ENCODE measurements at regions not wholly inside any gene's neighbourhood (a gene's known extent, or its start where the extent isn't known, plus 50 kb on each side); places are given as distances from the start of the nearest gene placed in this dataset.

GRCh38 chr5:8892926-8893325 lies 652.9 kb downstream of the SEMA5A start:
- H3K4me3 ChIP-seq (replicated peaks in 1 of 3; ENCODE audit: insufficient read depth in 1 of 3, low read depth in 1 of 3, low read length in 3 of 3): no peak overlapping the region
- dilution Hi-C loops (cut with MboI; ENCODE audit: extremely low pct_ligation_motif_present, low sequenced_read_pairs) (no loop called here), intact Hi-C loops (cut with micrococcal nuclease) (no loop called here)
- H3K27ac ChIP-seq (ENCODE audit: insufficient read depth, low read depth, low read length): no peak overlapping the region
- DNase-seq (ENCODE audit: low read depth, low spot score): no peak
- no TSS peak for BruUV-seq (replicated peaks)
- ChIA-PET POLR2A (no interaction called here), CTCF (no interaction called here)
- no peaks in the 10 kb centered on the region for H3K79me2 ChIP-seq (ENCODE audit: control insufficient read depth, insufficient read depth, low read length)
- no peak for TF ChIP-seq POLR2AphosphoS5 (IDR thresholded peaks at IDR 0.05; ENCODE audit: insufficient read depth, low read depth, low read length)
- no peak for TF ChIP-seq EZH2 (IDR thresholded peaks at IDR 0.05; ENCODE audit: borderline replicate concordance, low read depth, low read length, severe bottlenecking)
- TF ChIP-seq POLR2A (IDR thresholded peaks at IDR 0.05; ENCODE audit: low read depth, low read length): no peak
- no peak for TF ChIP-seq FOS (IDR thresholded peaks at IDR 0.05; ENCODE audit: borderline replicate concordance, insufficient read depth, low read length)
- TF ChIP-seq MYC (IDR thresholded peaks at IDR 0.05; ENCODE audit: low read depth, low read length): no peak
- no peak for TF ChIP-seq JUN (IDR thresholded peaks at IDR 0.05; ENCODE audit: borderline replicate concordance, insufficient read depth, insufficient read length, low read depth)
- TF ChIP-seq GATA2 (IDR thresholded peaks at IDR 0.05; ENCODE audit: insufficient read depth, insufficient read length, low read depth, low read length): no peak
- no peaks in the 10 kb centered on the region for H4K20me1 ChIP-seq (replicated peaks; ENCODE audit: control insufficient read depth, extremely low read depth, insufficient read depth, low read length)
- H3K9ac ChIP-seq (replicated peaks; ENCODE audit: extremely low read depth, insufficient read depth, low read length): no peak overlapping the region
- H3K36me3 ChIP-seq (ENCODE audit: control insufficient read depth in 2 of 2, extremely low read depth in 1 of 2, insufficient read depth in 2 of 2, low read length in 2 of 2): no peaks in the 10 kb centered on the region
- FAIRE-seq: no peak
- no peaks in the 10 kb centered on the region for H3K9me3 ChIP-seq (replicated peaks; ENCODE audit: control insufficient read depth, insufficient read depth, low read length)
- no peak overlapping the region for H3K4me2 ChIP-seq (ENCODE audit: insufficient read depth, low read length)
- no peaks in the 10 kb centered on the region for H3K9me1 ChIP-seq (replicated peaks; ENCODE audit: control insufficient read depth, extremely low read depth, insufficient read depth, low read length)
- H3K4me1 ChIP-seq (ENCODE audit: control insufficient read depth, extremely low read depth, insufficient read depth, low read length): no peaks in the 10 kb centered on the region
- no peaks in the 10 kb centered on the region for H3K27me3 ChIP-seq (ENCODE audit: control insufficient read depth in 2 of 2, insufficient read depth in 2 of 2, low read length in 2 of 2)
- H2AFZ ChIP-seq (ENCODE audit: low read depth, low read length): no peak overlapping the region

GRCh38 chr5:8894031-8894430 lies 651.8 kb downstream of the SEMA5A start:
- no peak overlapping the region for H3K4me2 ChIP-seq (ENCODE audit: insufficient read depth, low read length)
- intact Hi-C loops (cut with micrococcal nuclease) (no loop called here), dilution Hi-C loops (cut with MboI; ENCODE audit: extremely low pct_ligation_motif_present, low sequenced_read_pairs) (no loop called here)
- POLR2A ChIA-PET: no interaction called here
- no peaks in the 10 kb centered on the region for H3K4me1 ChIP-seq (ENCODE audit: control insufficient read depth, extremely low read depth, insufficient read depth, low read length)
- no peaks in the 10 kb centered on the region for H3K36me3 ChIP-seq (ENCODE audit: control insufficient read depth in 2 of 2, extremely low read depth in 1 of 2, insufficient read depth in 2 of 2, low read length in 2 of 2)
- H3K9me1 ChIP-seq (replicated peaks; ENCODE audit: control insufficient read depth, extremely low read depth, insufficient read depth, low read length): no peaks in the 10 kb centered on the region
- H3K4me3 ChIP-seq (replicated peaks in 1 of 3; ENCODE audit: insufficient read depth in 1 of 3, low read depth in 1 of 3, low read length in 3 of 3): no peak overlapping the region
- H3K27me3 ChIP-seq (ENCODE audit: control insufficient read depth in 2 of 2, insufficient read depth in 2 of 2, low read length in 2 of 2): no peaks in the 10 kb centered on the region
- DNase-seq (ENCODE audit: low read depth, low spot score): no peak
- H3K9ac ChIP-seq (replicated peaks; ENCODE audit: extremely low read depth, insufficient read depth, low read length): no peak overlapping the region
- no peak for FAIRE-seq
- no peak for TF ChIP-seq JUN (IDR thresholded peaks at IDR 0.05; ENCODE audit: borderline replicate concordance, insufficient read depth, insufficient read length, low read depth)
- no peak overlapping the region for H3K27ac ChIP-seq (ENCODE audit: insufficient read depth, low read depth, low read length)
- BruUV-seq (replicated peaks): no TSS peak
- no peak overlapping the region for H2AFZ ChIP-seq (ENCODE audit: low read depth, low read length)
- CTCF ChIA-PET: no interaction called here
- H3K9me3 ChIP-seq (replicated peaks; ENCODE audit: control insufficient read depth, insufficient read depth, low read length): no peaks in the 10 kb centered on the region
- H4K20me1 ChIP-seq (replicated peaks; ENCODE audit: control insufficient read depth, extremely low read depth, insufficient read depth, low read length): no peaks in the 10 kb centered on the region
- H3K79me2 ChIP-seq (ENCODE audit: control insufficient read depth, insufficient read depth, low read length): no peaks in the 10 kb centered on the region

Measured in endothelial cell of umbilical vein (primary cell).